ENCODE measurements at regions not wholly inside any gene's neighbourhood (a gene's known extent, or its start where the extent isn't known, plus 50 kb on each side); places are given as distances from the start of the nearest gene placed in this dataset.

DNA sequence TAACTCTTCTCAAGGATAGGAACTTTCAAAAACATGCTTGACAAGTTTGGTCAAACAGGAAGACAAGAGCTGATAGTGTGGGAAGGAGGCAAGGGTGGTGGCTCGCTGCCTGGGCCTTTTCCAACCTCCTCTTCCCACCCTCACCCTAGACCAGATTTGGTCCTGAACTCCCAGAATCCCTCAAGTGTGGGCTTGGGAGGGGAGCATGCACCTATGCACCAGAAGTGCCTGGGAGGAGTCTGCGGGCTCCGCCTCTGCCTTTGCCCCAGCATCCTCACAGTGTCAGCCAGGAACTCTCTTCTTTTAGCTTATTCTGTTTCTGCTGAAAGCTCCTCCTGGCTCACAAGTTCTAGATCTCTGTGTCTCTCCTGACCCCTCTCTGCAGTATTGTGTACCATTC lies 126.2 kb upstream of the MRPS22 start:
- ATAC-seq (no peak), DNase-seq (no peak)
- H3K27me3 ChIP-seq = no peaks in the 10 kb centered on the region
- no peaks in the 10 kb centered on the region for H3K4me1 ChIP-seq
- H3K36me3 ChIP-seq (replicated peaks in 1 of 2; ENCODE audit: insufficient read depth in 1 of 2, low read depth in 2 of 2) = no peaks in the 10 kb centered on the region
- intact Hi-C loops (cut with DNase I) = no loop called here
- no peak overlapping the region for H3K4me3 ChIP-seq
- TF ChIP-seq, protein P1, sequence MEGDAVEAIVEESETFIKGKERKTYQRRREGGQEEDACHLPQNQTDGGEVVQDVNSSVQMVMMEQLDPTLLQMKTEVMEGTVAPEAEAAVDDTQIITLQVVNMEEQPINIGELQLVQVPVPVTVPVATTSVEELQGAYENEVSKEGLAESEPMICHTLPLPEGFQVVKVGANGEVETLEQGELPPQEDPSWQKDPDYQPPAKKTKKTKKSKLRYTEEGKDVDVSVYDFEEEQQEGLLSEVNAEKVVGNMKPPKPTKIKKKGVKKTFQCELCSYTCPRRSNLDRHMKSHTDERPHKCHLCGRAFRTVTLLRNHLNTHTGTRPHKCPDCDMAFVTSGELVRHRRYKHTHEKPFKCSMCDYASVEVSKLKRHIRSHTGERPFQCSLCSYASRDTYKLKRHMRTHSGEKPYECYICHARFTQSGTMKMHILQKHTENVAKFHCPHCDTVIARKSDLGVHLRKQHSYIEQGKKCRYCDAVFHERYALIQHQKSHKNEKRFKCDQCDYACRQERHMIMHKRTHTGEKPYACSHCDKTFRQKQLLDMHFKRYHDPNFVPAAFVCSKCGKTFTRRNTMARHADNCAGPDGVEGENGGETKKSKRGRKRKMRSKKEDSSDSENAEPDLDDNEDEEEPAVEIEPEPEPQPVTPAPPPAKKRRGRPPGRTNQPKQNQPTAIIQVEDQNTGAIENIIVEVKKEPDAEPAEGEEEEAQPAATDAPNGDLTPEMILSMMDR (IDR thresholded peaks at IDR 0.05) = no peak
- TF ChIP-seq POLR2A (IDR thresholded peaks at IDR 0.05) = no peak
- no peak overlapping the region for H3K27ac ChIP-seq
- H3K9me3 ChIP-seq = no peaks in the 10 kb centered on the region
- 68 to 88% methylated on average over 3 of the region's 3 CpGs for WGBS, 2 donors

DNA sequence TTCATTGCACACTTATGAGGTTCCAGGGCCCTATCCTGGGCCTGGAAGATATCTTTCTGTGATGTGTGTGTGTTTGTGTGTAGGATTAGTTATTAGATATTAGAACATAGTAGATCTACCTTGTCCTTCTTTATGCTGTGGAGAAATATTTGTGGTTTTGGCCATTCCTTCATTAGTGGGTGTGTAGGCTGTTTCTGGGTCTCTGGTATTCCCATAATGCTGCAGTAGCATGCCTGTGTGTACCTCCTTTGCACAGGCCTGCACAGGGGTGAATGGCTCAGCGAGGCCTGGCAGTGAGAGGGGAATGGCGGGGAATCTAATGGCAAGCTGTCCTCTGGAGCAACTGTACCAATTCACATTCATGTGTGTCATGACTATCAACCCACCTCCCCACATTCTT lies 125.8 kb upstream of the MRPS22 start:
- Histone ChIP-seq H3K4me3 (no peak overlapping the region), H3K36me3 (replicated peaks in 1 of 2; ENCODE audit: insufficient read depth in 1 of 2, low read depth in 2 of 2) (no peaks in the 10 kb centered on the region), H3K27me3 (no peaks in the 10 kb centered on the region), H3K9me3 (no peaks in the 10 kb centered on the region), H3K27ac (no peak overlapping the region), H3K4me1 (no peaks in the 10 kb centered on the region)
- 91% methylated on average over 2 of the region's 2 CpGs for WGBS, 2 donors
- ATAC-seq (no peak), DNase-seq (no peak)
- intact Hi-C loops (cut with DNase I) = no loop called here
- TF ChIP-seq, protein P1 (IDR thresholded peaks at IDR 0.05) = no peak
- TF ChIP-seq POLR2A (IDR thresholded peaks at IDR 0.05) = no peak

DNA sequence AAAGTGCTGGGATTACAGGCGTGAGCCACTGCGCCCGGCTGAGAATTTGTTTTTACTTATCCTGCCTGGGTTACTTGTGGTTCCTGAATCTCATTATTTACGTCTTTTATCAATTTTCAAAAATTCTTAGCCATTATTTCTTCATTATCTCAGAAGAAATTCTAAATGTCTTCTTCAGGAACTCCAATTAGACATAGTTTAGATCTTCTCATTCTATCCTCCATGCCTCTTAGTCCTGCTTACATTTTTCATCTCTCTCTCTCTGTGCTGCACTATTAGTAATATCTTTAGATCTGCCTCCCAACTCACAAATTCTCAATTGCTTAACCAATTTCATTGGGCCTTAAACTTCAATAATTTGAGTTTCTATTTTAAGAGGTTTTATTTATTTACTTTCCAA lies 124.4 kb upstream of the MRPS22 start:
- Histone ChIP-seq H3K4me1 (no peaks in the 10 kb centered on the region), H3K4me3 (no peak overlapping the region), H3K9me3 (no peaks in the 10 kb centered on the region), H3K27me3 (no peaks in the 10 kb centered on the region), H3K36me3 (replicated peaks in 1 of 2; ENCODE audit: insufficient read depth in 1 of 2, low read depth in 2 of 2) (no peaks in the 10 kb centered on the region), H3K27ac (no peak overlapping the region)
- whole genome bisulfite sequencing, 2 donors = 93 to 95% methylated on average over 4 of the region's 4 CpGs
- DNase-seq (no peak), ATAC-seq (no peak)
- intact Hi-C loops (cut with DNase I) = no loop called here
- TF ChIP-seq POLR2A (IDR thresholded peaks at IDR 0.05) = no peak
- TF ChIP-seq, protein P1 (IDR thresholded peaks at IDR 0.05) = no peak

DNA sequence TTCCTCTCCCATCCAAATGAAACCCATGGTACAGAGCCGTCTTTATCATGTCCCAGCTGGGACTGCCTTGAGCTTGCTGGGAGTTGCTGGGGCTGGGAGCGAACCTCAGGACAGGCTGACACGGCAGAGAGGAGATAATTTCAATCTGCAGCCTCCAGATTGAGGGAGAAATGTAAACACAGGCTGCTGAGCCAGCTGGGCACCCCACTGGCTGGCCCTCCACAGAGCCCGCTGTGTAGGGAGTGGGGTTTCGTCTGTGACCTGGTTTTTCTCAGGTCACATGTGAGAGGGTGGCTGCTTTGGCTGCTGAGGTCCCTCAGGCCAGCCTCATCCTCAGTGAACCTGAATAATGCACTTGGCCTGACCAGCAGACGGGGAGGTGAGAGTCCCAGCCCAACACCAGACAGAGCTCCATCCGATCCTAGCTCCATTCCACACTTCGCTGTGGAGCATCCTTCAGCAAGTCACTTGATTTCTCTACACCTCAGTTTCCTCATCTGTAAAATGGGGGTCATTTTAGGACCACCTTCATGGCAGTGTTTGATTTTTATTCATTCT lies 121.6 kb upstream of the MRPS22 start:
- ATAC-seq = no peak
- DNase-seq = no peak
- Histone ChIP-seq H3K4me1 (peaks cover 16% of the 10 kb centered on the region), H3K27me3 (no peaks in the 10 kb centered on the region), H3K36me3 (replicated peaks in 1 of 2; ENCODE audit: insufficient read depth in 1 of 2, low read depth in 2 of 2) (no peaks in the 10 kb centered on the region), H3K9me3 (no peaks in the 10 kb centered on the region), H3K4me3 (no peak overlapping the region), H3K27ac (no peak overlapping the region)
- TF ChIP-seq POLR2A (IDR thresholded peaks at IDR 0.05) = no peak
- TF ChIP-seq, protein P1 (IDR thresholded peaks at IDR 0.05) = no peak
- intact Hi-C loops (cut with DNase I) = no loop called here
- WGBS, 2 donors = 80 to 84% methylated on average over 7 to 8 of the region's 8 CpGs

DNA sequence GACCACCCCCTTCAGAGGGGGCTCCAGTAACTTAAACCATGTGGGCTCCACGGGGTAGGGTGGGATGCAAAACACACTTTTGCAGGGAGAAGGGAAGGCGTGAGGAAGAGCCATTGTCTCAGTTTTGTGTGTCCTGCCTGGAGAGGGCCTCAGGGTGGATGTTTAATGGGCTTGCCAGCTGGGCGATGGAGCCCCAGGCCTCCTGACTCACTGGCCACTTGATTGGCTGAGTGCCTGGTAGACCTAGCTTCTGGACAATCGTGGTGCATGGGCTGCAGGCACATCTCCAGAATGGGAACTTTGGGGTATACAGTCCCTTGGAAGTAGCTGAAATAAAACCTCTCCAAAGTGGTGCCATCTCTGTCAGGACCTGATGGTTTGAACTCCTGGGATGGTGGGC lies 118.3 kb upstream of the MRPS22 start:
- peak overlapping the region in 2 of 4 donors; percentile 72 to 74 for H3K27ac ChIP-seq
- H3K4me3 ChIP-seq = no peak overlapping the region
- no peak for ATAC-seq
- H3K9me3 ChIP-seq = no peaks in the 10 kb centered on the region
- no peaks in the 10 kb centered on the region for H3K27me3 ChIP-seq
- H3K36me3 ChIP-seq (replicated peaks in 1 of 2; ENCODE audit: insufficient read depth in 1 of 2, low read depth in 2 of 2) = no peaks in the 10 kb centered on the region
- H3K4me1 ChIP-seq = peaks cover 30% of the 10 kb centered on the region
- intact Hi-C loops (cut with DNase I) = no loop called here
- TF ChIP-seq, protein P1 (IDR thresholded peaks at IDR 0.05) = no peak
- TF ChIP-seq POLR2A (IDR thresholded peaks at IDR 0.05) = no peak
- DNase-seq = peak in 1 of 4 donors; percentile 24
- WGBS, 2 donors = 65 to 88% methylated on average over 3 to 4 of the region's 4 CpGs
